ENCODE measurements at regions not wholly inside any gene's neighbourhood (a gene's known extent, or its start where the extent isn't known, plus 50 kb on each side); places are given as distances from the start of the nearest gene placed in this dataset.

- H3K4me1 Mint-ChIP-seq, result no peaks in the 10 kb centered on the region
- H3K9me3 ChIP-seq (ENCODE audit: control insufficient read depth, low read depth, low read length), result no peaks in the 10 kb centered on the region
- no peaks in the 10 kb centered on the region for H3K27me3 ChIP-seq (ENCODE audit: insufficient read depth, low read length)
- no peak overlapping the region for H2BK20ac ChIP-seq (ENCODE audit: low read depth, low read length, poor library complexity, severe bottlenecking)
- no peak overlapping the region for H3K23ac ChIP-seq (ENCODE audit: insufficient read length, low read depth, low read length)
- DNase-seq, result no peak
- H3K56ac ChIP-seq (ENCODE audit: insufficient read length, low read depth, low read length), result no peak overlapping the region
- H3K4me3 Mint-ChIP-seq, result no peak overlapping the region
- no peak overlapping the region for H3K14ac ChIP-seq (ENCODE audit: insufficient read depth, low read length)
- no peak overlapping the region for H3K9ac ChIP-seq (ENCODE audit: extremely low read depth, insufficient read length, low read length)
- H3K79me2 ChIP-seq (ENCODE audit: insufficient read depth, low read length), result no peaks in the 10 kb centered on the region
- no peaks in the 10 kb centered on the region for H3K4me1 ChIP-seq (ENCODE audit: insufficient read depth, low read length)
- H3K9me3 Mint-ChIP-seq, result no peaks in the 10 kb centered on the region
- no peak overlapping the region for H3T11ph ChIP-seq (ENCODE audit: low read length)
- H3K18ac ChIP-seq (ENCODE audit: insufficient read length, low read depth, low read length), result no peak overlapping the region
- H2BK120ac ChIP-seq (ENCODE audit: low read depth, low read length, poor library complexity, severe bottlenecking), result no peak overlapping the region
- no peak overlapping the region for H3K27ac ChIP-seq (ENCODE audit: insufficient read length, low read depth, low read length)
- H4K20me1 ChIP-seq (ENCODE audit: control insufficient read depth, insufficient read depth, insufficient read length), result no peaks in the 10 kb centered on the region
- H3K4me2 ChIP-seq (ENCODE audit: insufficient read depth, insufficient read length, low read length), result no peak overlapping the region
- H2BK5ac ChIP-seq (ENCODE audit: insufficient read length, low read length), result no peak overlapping the region
- no peaks in the 10 kb centered on the region for H3K27me3 Mint-ChIP-seq (ENCODE audit: low read depth)
- no peak overlapping the region for H4K5ac ChIP-seq (ENCODE audit: insufficient read length, low read depth, low read length)
- no peak overlapping the region for H2AFZ ChIP-seq (ENCODE audit: low read length)
- no peak overlapping the region for H2BK12ac ChIP-seq (ENCODE audit: insufficient read length, low read depth, low read length)
- H4K91ac ChIP-seq (ENCODE audit: insufficient read length, low read depth, low read length), result no peak overlapping the region
- no peak for TF ChIP-seq CTCF (conservative IDR thresholded peaks at IDR 0.05)
- WGBS (ENCODE audit: extremely low coverage, insufficient read length, low lambda C conversion rate), result no CpG with 5 or more reads among the region's 2 CpGs
- H3K4ac ChIP-seq (ENCODE audit: low read depth, low read length), result no peak overlapping the region
- H3K79me1 ChIP-seq (ENCODE audit: insufficient read depth, low read depth, low read length, poor library complexity, severe bottlenecking), result no peaks in the 10 kb centered on the region
- no peaks in the 10 kb centered on the region for H3K36me3 Mint-ChIP-seq (ENCODE audit: insufficient read depth in 1 of 3, low read depth in 3 of 3)
- no peak overlapping the region for H4K8ac ChIP-seq (replicated peaks; ENCODE audit: insufficient read length, low read depth, low read length)
- H2BK15ac ChIP-seq (ENCODE audit: low read depth, low read length), result no peak overlapping the region
- no peaks in the 10 kb centered on the region for H3K23me2 ChIP-seq (ENCODE audit: insufficient read length, low read depth, low read length, poor library complexity, severe bottlenecking)
- no peak overlapping the region for H2AK5ac ChIP-seq (ENCODE audit: insufficient read length, low read length)
- no peak overlapping the region for H3K27ac Mint-ChIP-seq
These were observed 147.0 kb downstream of the GABRG2 start for GRCh38 chr5:162214551-162214950.
